GM12873 (cell line): ENCODE measurements at regions not wholly inside any gene's neighbourhood (a gene's known extent, or its start where the extent isn't known, plus 50 kb on each side); places are given as distances from the start of the nearest gene placed in this dataset.

Source experiments
- CTCF ChIP-seq: IDR thresholded peaks from 2 replicates; pipeline ENCODE4 v1.5.1; 2012; ENCODE audit warnings: low read depth, mild to moderate bottlenecking, moderate library complexity, low read length, control low read depth; ENCODE audit not compliant: insufficient read depth; ENCODE audit errors: missing control alignments

GRCh38 chr14:104326848-104327247, 188.5 kb downstream of the KIF26A start:
- TF ChIP-seq CTCF: no peak

GRCh38 chr14:104328607-104329006, 190.2 kb downstream of the KIF26A start:
- TF ChIP-seq CTCF: no peak

GRCh38 chr14:104329793-104330192, 191.4 kb downstream of the KIF26A start:
- no peak for TF ChIP-seq CTCF

GRCh38 chr14:104331871-104332605, 193.7 kb downstream of the KIF26A start:
- peak; percentile 34 for TF ChIP-seq CTCF

- no peak for TF ChIP-seq CTCF
Measured at GRCh38 chr14:104332634-104333270, 194.4 kb downstream of the KIF26A start.

- TF ChIP-seq CTCF: no peak
Measured at GRCh38 chr14:104333646-104334423, 195.4 kb downstream of the KIF26A start.
